ENCODE measurements at regions not wholly inside any gene's neighbourhood (a gene's known extent, or its start where the extent isn't known, plus 50 kb on each side); places are given as distances from the start of the nearest gene placed in this dataset.

DNA sequence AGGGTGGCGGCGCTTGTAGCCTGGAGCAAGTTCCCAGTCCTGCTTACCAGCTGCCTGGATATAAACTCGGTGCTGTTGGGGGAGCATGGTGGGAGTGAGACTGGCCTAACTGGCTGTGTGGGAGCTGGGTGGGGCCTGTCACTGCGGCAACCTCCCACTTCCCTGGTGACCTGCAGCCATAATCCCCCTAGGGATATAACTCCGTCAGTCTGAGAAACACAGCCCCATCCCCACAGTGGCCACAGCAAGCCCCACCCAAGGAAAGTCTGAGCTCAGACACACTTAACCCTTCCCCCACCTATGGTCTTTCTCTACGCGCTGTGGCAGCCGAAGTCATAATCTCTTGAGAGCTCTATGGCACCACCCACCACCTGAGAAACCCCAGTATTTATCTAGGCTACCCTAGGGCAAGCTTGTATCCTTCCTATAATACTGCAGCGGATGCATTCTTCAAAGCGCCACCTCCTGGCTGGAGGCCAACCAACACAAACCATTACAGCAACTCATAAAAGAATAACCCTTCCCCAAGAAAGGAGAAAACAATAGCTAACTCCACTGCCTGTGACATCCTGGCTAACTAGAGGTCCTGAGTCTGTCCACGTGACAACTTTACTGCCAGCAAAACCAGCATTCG, 57.4 kb downstream of the ZNF648 start:
- Mint-ChIP-seq H3K9me3 (peaks cover 6% of the 10 kb centered on the region), H3K4me1 (ENCODE audit: low read depth in 2 of 2) (no peaks in the 10 kb centered on the region), H3K36me3 (peaks cover 4% of the 10 kb centered on the region), H3K27ac (no peak overlapping the region), H3K27me3 (peaks cover 6 to 29% of the 10 kb centered on the region in 2 donors), H3K4me3 (no peak overlapping the region)
- DNase-seq (ENCODE audit: low spot score) (no peak), ATAC-seq (no peak)

DNA sequence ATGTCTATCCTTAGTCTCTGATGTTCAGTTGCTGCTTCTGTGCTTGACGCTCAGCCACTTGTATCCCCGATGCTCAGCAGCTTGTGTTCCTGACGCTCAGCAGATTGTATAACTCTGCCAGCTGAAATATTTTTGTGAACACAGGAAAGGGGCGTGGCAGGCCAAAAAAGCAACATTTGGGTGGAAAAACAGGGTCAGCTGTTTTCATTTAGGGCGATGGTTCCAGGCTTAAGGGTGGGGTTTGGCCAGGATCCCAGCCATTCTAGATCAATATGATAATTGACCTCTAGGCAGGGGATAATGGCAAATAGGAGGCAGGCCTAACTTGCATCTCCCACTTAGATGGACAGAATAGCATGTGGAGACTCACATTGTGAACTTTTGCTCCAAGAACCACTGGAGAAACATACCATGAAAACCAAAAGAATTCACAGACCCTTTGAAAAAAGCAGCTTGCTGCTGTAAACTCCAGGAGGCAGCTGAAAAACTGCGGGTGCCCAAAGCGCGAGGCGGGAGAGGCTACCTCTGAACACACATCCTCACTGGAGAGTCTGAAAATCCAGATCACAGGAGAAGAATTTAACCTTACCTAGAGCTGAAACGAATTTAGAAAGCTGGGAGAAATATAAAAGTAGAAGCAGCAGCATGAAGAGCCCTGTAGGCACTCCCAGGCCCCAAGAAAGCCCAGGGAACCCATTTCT, 58.3 kb downstream of the ZNF648 start:
- Mint-ChIP-seq H3K9me3 (peaks cover 6% of the 10 kb centered on the region), H3K4me1 (ENCODE audit: low read depth in 2 of 2) (no peaks in the 10 kb centered on the region), H3K27ac (no peak overlapping the region), H3K27me3 (peaks cover 7 to 32% of the 10 kb centered on the region in 2 donors), H3K4me3 (no peak overlapping the region), H3K36me3 (peaks cover 4% of the 10 kb centered on the region)
- no peak for DNase-seq (ENCODE audit: low spot score)
- no peak for ATAC-seq

DNA sequence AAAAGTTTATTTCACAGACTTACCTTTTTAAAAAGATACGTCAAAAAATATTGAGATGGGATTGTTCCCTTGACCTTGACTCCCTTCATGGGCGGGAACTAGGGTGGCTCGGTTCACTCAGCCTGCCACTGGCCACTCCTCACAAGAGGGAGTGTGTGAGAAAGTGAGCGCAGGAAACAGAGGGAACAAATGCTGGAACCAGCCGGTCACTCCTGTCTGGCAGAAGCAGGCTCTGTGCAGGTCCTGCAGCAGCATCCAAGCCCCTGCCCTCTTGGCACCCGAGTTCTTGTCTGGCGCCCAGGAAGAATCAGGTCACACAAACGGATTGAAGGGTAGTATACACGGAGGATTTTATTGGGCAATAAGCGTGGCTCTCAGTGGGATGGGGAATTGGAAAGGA, 58.9 kb downstream of the ZNF648 start:
- peaks cover 6% of the 10 kb centered on the region for H3K9me3 Mint-ChIP-seq
- peaks cover 4% of the 10 kb centered on the region for H3K36me3 Mint-ChIP-seq
- H3K27ac Mint-ChIP-seq, result no peak overlapping the region

DNA sequence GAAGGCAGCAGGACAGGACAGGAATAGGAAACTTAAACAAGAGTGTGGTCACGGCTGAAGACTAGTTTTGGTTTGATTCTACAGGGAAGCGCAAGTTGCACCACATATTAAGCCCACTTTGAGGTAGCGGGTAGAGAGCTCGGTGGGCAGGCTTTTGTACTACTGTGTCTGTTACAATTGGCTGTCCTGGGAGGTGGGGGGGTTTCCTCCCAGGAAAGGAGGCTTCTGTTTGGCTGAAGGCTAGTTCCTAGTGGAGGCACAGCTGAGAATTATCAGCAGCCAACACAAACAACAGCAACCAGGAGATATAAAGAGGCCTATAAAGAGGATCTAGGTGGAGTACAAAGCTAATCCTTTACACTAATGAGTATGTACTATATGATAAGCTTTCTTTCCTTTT, 62.7 kb downstream of the ZNF648 start:
- H3K36me3 Mint-ChIP-seq, result no peaks in the 10 kb centered on the region
- H3K9me3 Mint-ChIP-seq, result no peaks in the 10 kb centered on the region
- no peaks in the 10 kb centered on the region for H3K4me1 Mint-ChIP-seq (ENCODE audit: low read depth in 2 of 2)
- ATAC-seq (no peak), DNase-seq (ENCODE audit: low spot score) (no peak)
- no peak overlapping the region for H3K4me3 Mint-ChIP-seq
- no peak overlapping the region for H3K27ac Mint-ChIP-seq
- peaks cover 9 to 34% of the 10 kb centered on the region in 2 donors for H3K27me3 Mint-ChIP-seq

More for the DNA sequence above, 58.9 kb downstream of the ZNF648 start:
- Mint-ChIP-seq H3K27me3 (peaks cover 6 to 32% of the 10 kb centered on the region in 2 donors), H3K4me1 (ENCODE audit: low read depth in 2 of 2) (no peaks in the 10 kb centered on the region), H3K4me3 (no peak overlapping the region)
- DNase-seq (ENCODE audit: low spot score), result no peak
- ATAC-seq, result no peak

DNA sequence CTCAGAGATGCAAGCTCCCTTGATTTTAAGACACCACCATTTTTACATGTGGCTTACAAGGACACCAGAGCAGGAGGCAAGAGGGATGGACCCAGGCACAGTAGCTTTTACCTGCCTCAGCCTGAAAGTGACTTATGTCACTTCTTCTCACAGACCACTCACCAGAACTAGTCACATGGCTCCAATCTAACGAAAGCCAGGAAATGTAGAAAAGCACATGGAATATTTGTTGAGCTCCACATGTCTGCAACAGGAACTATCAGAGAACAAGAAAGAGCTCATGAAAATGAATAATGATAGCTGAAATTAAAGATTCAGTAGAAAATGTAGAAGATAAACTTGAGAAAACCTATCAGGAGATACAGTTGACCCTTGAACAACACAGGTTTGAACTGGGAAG, 69.4 kb downstream of the ZNF648 start:
- H3K4me1 Mint-ChIP-seq (ENCODE audit: low read depth in 2 of 2), result no peaks in the 10 kb centered on the region
- no peak for DNase-seq (ENCODE audit: low spot score)
- no peaks in the 10 kb centered on the region for H3K9me3 Mint-ChIP-seq
- H3K4me3 Mint-ChIP-seq, result no peak overlapping the region
- H3K36me3 Mint-ChIP-seq, result no peaks in the 10 kb centered on the region
- H3K27me3 Mint-ChIP-seq, result peaks cover 5 to 27% of the 10 kb centered on the region in 2 donors
- no peak overlapping the region for H3K27ac Mint-ChIP-seq
- no peak for ATAC-seq

DNA sequence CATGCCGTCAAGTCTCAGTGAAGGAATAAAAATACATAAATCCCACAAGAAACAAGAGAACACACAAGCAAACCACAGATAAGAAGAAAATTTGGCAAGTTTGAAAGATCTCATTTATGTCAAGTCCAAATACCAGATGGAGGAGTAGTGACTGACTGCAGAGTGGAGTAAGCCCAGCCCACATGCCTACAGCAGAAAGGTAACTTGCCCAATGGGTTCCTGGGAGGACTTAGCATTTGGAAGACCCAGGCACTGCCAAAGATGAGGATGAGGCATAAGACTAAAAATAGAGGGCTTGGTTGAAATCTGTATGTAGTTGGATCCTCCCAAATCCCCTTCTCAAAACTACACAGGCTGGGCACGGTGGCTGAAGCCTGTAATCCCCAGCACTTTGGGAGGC, 70.8 kb downstream of the ZNF648 start:
- no peak overlapping the region for H3K27ac Mint-ChIP-seq

DNA sequence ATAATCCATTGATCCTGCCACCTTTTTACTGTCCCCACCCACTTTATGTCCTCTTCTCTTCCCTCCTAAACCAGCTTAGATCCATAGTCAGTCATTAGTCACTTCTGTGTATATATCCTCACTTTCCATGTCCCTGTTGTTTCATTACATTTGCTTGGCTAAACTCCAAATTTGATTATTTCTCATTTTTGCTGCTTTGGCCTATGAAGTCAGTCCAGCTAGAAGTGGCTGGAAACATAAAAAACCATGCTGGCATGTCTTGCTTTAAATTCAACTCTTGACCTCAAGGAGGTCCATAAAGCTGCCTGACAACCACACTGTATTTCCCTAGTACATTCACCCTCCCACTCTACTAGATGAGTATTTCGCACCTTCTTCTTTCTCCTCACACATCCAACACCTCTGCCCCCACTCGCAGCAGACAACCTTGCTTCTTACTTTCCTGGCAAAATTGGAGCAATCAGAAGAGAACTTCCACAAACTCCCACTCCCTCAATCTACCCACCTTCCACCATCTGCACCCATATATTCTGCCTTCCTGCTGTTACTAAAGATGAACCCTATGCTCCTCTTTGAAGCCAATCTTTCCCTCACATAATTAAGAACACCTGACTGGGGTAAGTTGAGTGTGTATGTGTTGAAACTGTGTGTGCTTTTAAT, 72.1 kb downstream of the ZNF648 start:
- Mint-ChIP-seq H3K4me1 (ENCODE audit: low read depth in 2 of 2) (no peaks in the 10 kb centered on the region), H3K36me3 (no peaks in the 10 kb centered on the region), H3K4me3 (no peak overlapping the region), H3K27ac (no peak overlapping the region), H3K27me3 (peaks cover 14 to 38% of the 10 kb centered on the region in 2 donors), H3K9me3 (no peaks in the 10 kb centered on the region)
- ATAC-seq (no peak), DNase-seq (ENCODE audit: low spot score) (no peak)

More for the DNA sequence above, 70.8 kb downstream of the ZNF648 start:
- H3K27me3 Mint-ChIP-seq, result peaks cover 14 to 40% of the 10 kb centered on the region in 2 donors
- DNase-seq (ENCODE audit: low spot score), result no peak
- H3K4me1 Mint-ChIP-seq (ENCODE audit: low read depth in 2 of 2), result no peaks in the 10 kb centered on the region
- H3K36me3 Mint-ChIP-seq, result no peaks in the 10 kb centered on the region
- H3K4me3 Mint-ChIP-seq, result no peak overlapping the region
- no peak for ATAC-seq
- H3K9me3 Mint-ChIP-seq, result no peaks in the 10 kb centered on the region

DNA sequence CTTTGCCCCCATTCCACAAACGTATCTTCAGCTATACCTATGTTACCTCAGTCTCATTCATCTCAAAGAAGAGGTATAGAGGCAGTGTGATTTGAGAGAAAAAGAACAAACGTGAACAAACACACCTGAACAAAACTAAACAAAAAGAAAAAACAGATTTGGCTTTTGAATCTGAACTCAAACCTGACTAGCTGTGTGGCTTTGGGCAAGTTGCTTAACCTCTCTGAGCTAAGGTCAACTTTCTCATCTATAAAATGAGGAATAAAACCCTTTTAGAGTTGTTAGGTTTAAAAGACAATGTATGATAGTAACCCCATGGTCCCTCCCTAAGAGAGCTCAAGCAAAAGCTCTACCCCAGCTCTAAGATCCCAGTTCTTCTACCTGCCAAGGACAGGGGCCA, 73.5 kb downstream of the ZNF648 start:
- Mint-ChIP-seq H3K4me3 (no peak overlapping the region), H3K36me3 (no peaks in the 10 kb centered on the region), H3K27me3 (peaks cover 14 to 38% of the 10 kb centered on the region in 2 donors), H3K4me1 (ENCODE audit: low read depth in 2 of 2) (no peaks in the 10 kb centered on the region), H3K9me3 (no peaks in the 10 kb centered on the region), H3K27ac (no peak overlapping the region)
- DNase-seq (ENCODE audit: low spot score) (no peak), ATAC-seq (no peak)

DNA sequence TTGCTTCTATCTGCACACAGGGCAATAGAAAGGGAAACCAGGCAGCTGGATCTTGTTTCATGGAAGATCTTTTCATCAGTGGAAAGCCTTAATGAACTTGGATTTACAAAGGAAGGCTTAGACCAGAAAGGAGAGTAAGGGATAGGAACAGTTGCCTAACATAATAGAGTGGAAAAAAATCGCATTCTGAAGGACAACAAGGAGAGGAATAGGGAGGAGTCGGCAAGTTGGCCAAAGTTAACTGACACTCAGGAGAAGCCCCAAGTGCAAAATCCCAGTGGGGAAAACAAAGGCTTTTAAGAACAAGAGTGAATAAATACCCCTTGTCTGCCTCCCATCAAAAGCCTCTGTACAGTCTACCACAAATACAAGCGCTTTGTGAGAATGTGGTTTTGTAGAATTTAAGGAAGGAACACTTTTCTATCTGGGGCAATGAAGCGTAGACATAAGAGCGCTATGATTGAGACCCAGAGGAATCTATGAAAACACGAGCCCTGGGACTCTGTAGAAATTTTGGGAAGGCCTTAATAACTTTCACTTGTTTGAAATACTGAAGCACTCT, 74.1 kb downstream of the ZNF648 start:
- Mint-ChIP-seq H3K4me3 (no peak overlapping the region), H3K27ac (no peak overlapping the region), H3K9me3 (no peaks in the 10 kb centered on the region), H3K27me3 (peaks cover 16 to 43% of the 10 kb centered on the region in 2 donors), H3K4me1 (ENCODE audit: low read depth in 2 of 2) (no peaks in the 10 kb centered on the region), H3K36me3 (no peaks in the 10 kb centered on the region)
- DNase-seq (ENCODE audit: low spot score), result no peak
- ATAC-seq, result no peak

DNA sequence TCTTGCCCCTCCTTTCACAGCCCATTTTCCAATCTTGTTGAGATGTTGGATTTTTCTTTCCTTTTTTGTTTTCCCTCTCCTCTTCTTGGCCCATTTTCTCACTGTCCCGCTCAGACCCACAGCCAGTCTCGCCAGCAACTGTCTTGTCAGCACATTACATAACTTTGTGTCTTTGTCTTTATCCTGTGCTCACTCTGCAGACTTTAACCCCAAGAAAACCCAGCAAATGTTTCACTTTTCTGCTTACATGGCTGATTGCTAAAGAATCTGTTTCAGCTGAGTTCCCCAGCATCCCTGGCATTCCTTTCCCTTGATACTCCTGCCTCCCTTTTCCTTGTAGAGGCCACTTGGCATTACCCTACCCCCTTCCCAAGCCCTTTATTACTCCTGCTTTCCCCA, 74.6 kb downstream of the ZNF648 start:
- no peak for DNase-seq (ENCODE audit: low spot score)
- Mint-ChIP-seq H3K36me3 (no peaks in the 10 kb centered on the region), H3K9me3 (no peaks in the 10 kb centered on the region), H3K27ac (no peak overlapping the region), H3K4me1 (ENCODE audit: low read depth in 2 of 2) (no peaks in the 10 kb centered on the region), H3K4me3 (no peak overlapping the region), H3K27me3 (peaks cover 16 to 39% of the 10 kb centered on the region in 2 donors)
- ATAC-seq, result no peak

DNA sequence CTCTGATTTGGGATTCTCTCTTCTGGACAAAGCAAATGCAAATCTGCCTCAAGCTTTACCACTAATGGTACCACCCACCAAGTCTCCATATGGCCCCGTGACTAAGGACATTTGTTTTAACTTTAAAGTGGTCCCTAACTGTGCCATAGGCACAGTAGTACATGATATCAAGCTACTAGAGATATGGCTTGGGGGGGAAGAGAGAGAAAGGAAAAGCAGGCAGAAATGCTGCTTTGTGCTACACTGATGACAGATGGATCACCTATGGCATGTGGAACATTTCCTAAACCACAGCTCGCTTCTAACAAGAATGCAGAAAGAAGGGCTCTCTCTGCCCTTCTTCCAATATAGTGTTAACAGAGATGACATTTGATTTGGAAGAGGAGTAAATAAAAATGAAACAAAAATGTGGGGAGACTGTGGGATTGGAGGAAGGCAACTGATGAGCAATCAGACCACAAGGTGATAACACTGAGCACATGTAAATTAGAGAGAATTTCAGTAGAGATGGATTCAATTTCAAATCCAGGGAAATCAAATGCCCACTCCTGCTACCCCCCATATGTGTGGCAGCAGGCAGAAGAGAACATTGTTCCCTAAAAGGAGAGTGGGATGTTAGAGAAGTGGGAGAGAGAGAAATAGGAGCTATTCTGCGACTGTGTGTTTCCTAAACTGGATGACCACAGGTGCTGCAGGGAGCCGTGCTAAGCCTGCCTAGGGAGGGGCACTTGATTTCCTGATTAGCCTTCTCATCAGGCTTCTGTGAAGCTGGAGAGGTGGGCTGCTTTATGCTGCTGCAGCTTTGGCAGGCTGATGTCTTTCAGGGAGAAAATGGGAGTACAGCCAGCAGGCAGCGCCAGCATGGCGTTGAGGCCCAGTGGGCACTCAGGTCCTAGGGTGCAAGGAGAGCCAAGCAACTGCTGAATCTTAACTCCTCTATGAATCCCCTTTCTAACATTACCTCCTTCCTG, 75.3 kb downstream of the ZNF648 start:
- Mint-ChIP-seq H3K36me3 (no peaks in the 10 kb centered on the region), H3K4me3 (no peak overlapping the region), H3K27me3 (peaks cover 16 to 32% of the 10 kb centered on the region in 2 donors), H3K4me1 (ENCODE audit: low read depth in 2 of 2) (no peaks in the 10 kb centered on the region), H3K9me3 (no peaks in the 10 kb centered on the region), H3K27ac (no peak overlapping the region)
- DNase-seq (ENCODE audit: low spot score) (no peak), ATAC-seq (no peak)

DNA sequence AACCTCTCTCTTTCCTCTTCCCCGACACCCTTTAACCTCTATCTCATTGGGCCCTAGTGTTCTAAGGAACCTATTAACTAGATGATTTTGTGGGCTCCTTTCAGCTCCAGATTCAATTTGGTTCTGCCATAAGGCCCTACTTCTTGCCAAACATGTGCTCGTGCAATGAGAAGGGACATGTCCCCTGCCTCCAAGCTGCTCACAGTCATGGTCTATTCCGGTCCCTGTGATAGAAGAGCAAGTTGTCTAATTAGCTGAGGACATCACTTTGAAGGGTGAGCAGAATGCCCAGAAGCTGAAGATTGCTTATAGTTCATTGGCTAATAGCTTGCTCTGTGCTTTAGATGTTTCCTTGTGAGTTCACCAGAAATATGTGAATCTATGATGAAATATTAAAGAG, 76.2 kb downstream of the ZNF648 start:
- ATAC-seq, result no peak
- Mint-ChIP-seq H3K4me1 (ENCODE audit: low read depth in 2 of 2) (no peaks in the 10 kb centered on the region), H3K4me3 (no peak overlapping the region), H3K36me3 (no peaks in the 10 kb centered on the region), H3K27me3 (peaks cover 19 to 32% of the 10 kb centered on the region in 2 donors), H3K9me3 (no peaks in the 10 kb centered on the region), H3K27ac (no peak overlapping the region)
- no peak for DNase-seq (ENCODE audit: low spot score)

DNA sequence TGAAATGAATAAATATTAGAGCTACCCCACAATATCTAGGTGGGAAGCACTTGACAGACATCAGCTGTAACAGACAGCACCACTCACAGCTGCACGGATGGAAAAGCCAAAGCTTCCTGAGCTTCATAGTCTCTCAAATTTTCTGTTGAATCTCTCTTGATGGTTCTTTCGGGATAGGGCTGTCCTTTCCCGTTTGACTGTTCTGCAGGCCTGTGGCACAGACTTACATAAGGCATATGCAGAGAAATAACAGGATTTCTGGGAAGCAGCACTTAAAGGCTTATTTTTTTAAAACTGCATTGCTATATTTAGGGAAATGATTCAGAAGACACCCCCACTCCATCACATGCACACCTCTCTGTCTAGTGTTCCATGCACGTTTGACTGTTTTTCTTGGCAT, 77.5 kb downstream of the ZNF648 start:
- Mint-ChIP-seq H3K27ac (no peak overlapping the region), H3K4me1 (ENCODE audit: low read depth in 2 of 2) (no peaks in the 10 kb centered on the region), H3K36me3 (peaks cover 3% of the 10 kb centered on the region), H3K27me3 (peaks cover 19 to 39% of the 10 kb centered on the region in 2 donors), H3K4me3 (no peak overlapping the region), H3K9me3 (peaks cover 4% of the 10 kb centered on the region)
- no peak for DNase-seq (ENCODE audit: low spot score)
- no peak for ATAC-seq
